Activated CD4-positive, alpha-beta T cell treated with anti-CD3 and anti-CD28 coated beads, Interleukin-2, amount 50 U/mL, for 48 hours (primary cell): ENCODE measurements at regions not wholly inside any gene's neighbourhood (a gene's known extent, or its start where the extent isn't known, plus 50 kb on each side); places are given as distances from the start of the nearest gene placed in this dataset.
"Not testable (repeated sequence)": the region's sequence is repeated elsewhere in the genome, so short reads cannot be mapped to it uniquely, and the experiment has no call there.

Experiments used
- DNase-seq, 2 experiments: peaks; one replicate each; pipeline ENCODE4 v3.0.0-alpha.2; 2020

- DNase-seq, result not testable (repeated sequence)
These were observed 1199.4 kb downstream of the EPHA7 start for GRCh38 chr6:92219987-92220386.

- no peak for DNase-seq
These were observed 1202.6 kb downstream of the EPHA7 start for GRCh38 chr6:92216717-92217116.

- DNase-seq, result no peak
These were observed 1217.7 kb downstream of the EPHA7 start for GRCh38 chr6:92201618-92202017.

GRCh38 chr6:92196325-92196724, 1223.0 kb downstream of the EPHA7 start:
- no peak for DNase-seq

GRCh38 chr6:92195796-92196195, 1223.6 kb downstream of the EPHA7 start:
- DNase-seq, result no peak

DNA sequence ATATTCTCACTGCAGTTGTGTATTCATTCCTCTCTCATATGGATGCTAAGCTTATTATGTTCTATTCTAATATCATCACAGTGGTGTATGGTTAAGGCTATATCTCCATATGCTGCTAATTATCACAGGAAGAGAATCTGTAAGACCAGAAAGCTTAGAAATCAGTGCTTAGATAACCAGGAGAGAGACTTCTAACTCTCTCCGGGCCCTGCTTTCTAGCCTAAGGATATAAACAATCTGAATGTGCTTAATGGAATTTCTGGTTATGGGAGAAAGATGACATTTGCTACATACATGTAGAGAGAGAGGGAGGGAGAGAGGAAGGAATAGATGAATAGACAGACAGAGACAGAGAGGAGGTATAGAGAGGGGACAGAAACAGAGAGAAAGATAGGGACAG, 1231.3 kb downstream of the EPHA7 start:
- no peak for DNase-seq

DNA sequence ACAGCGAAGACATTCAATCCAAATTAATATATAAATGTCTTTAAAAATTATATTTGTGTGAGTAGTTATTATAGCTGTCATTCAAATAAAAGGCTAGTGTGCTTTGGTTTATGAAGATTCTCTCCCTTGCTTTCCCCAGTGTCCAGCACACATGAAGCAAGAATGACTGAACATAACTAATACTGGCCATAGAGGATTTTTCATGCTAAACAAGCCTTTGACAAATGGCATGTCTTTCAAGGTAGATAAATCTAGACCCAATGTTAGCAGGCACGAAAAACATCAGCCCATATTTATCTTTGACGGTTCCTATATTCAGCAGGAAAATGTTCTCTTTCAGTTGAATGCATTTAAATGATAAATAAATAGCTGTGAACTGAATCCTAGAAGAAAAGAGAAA, 1234.4 kb downstream of the EPHA7 start:
- no peak for DNase-seq

- no peak for DNase-seq
These were observed 1238.0 kb downstream of the EPHA7 start for GRCh38 chr6:92181347-92181746.

DNA sequence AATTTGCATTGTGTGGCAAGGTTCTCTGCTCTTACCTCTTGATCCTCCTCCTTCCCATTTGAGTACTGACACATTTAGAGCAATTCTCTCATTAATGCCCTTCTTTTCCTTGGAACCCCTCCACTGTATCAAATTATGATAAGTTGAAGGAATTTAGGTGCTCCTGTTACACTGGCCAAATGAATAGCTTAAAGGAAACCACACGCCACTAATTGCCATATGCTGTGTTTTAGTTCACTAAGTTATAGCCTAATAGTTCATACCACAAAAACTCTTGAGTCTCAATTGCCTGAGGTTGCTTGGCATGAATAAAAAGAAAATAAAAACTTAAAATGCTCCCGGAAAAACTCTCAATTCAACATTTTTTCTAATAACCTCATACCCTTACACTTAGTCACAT, 1239.3 kb downstream of the EPHA7 start:
- DNase-seq, result no peak

- DNase-seq, result no peak
These were observed 1242.7 kb downstream of the EPHA7 start for GRCh38 chr6:92176666-92177065.

DNA sequence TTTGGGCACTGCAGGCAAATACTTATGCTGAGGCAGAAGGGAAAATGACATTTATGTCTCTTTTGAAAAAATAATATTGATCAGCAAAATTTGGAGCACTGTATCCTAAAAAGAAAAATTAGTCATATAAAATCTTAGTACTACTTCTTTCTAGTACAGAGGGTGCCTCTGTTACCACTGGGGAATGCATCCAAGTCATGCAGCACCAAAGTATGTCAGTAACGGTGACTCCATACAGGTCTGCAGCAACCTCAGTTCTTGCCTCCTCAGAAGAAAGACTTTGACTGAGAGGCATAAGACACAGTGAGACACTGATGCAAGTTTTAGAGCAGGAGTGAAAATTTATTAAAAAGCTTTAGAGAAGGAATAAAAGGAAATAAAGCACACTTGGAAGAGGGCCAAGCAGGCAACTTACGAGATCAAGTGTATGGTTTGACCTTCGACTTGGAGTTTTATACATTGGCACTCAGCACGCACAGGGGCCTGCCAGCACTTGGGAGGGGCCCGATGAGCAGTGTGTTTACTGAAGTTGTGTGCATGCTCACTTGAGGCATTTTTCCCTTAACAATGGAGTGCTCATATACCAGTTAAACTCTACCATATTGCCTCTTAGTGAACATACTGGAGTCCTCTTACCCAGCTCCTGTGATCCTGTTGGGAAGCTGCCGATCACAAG, 1244.8 kb downstream of the EPHA7 start:
- DNase-seq, result no peak

GRCh38 chr6:92169506-92169905, 1249.9 kb downstream of the EPHA7 start:
- no peak for DNase-seq

- no peak for DNase-seq
These were observed 1252.7 kb downstream of the EPHA7 start for GRCh38 chr6:92166666-92167065.

DNA sequence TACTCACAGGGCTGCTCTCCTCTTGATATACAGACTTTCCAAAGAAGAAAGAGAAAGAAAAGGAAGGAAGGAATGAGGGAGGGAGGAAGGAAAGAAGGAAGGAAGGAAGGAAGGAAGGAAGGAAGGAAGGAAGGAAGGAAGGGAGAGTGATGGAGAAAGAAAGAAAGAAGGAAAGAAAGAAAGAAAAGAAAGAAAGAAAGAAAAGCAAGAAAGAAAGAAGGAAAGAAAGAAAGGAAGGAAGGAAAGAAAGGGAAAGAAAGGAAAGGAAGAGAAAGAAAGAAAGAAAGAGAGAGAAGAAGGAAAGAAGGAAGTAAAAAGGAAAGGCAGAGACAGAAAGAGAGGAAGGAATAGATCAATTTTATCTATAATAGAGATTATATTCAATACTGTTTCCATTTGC, 1257.4 kb downstream of the EPHA7 start:
- DNase-seq, result no peak

DNA sequence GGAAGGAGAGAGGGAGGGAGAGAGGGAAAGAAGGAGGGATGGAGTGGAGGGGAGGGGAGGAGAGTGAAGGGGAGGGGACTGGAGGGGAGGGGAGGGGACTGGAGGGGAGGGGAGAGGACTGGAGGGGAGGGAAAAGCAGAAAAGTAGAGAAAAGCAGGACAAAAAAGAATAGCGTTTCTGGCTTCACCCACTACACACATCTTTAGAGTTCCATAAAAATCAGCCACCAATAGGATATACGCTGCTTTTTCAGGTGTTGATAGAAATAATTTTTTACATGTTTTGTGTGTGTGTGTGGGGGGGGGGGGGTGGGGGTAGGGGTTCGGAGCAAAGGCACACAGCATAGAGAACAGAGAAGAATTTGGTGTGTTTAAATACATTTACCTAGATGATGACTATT, 1259.1 kb downstream of the EPHA7 start:
- DNase-seq, result no peak

GRCh38 chr6:92159046-92159445, 1260.3 kb downstream of the EPHA7 start:
- no peak for DNase-seq

DNA sequence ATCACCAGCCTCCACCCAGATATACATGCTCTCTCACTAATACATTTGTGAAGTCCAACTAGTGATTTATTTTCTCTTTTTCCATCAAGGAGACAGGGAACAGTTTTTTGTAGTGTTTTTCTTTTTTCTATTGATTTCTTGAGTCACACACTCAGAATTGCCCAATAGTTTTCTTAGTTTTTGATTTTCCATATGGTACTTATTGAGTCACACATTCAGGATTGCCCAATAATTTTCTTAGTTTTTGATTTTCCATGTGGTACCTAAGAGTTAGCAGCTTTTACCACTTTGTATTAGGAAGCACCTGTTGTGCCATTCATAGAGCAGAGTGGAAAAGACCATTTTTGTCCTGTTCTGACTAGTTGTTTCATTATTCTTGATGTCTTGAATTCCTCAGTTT, 1268.8 kb downstream of the EPHA7 start:
- no peak for DNase-seq

- DNase-seq, result no peak
These were observed 1272.1 kb downstream of the EPHA7 start for GRCh38 chr6:92147246-92147645.

- no peak for DNase-seq
These were observed 1279.8 kb downstream of the EPHA7 start for GRCh38 chr6:92139601-92140000.

DNA sequence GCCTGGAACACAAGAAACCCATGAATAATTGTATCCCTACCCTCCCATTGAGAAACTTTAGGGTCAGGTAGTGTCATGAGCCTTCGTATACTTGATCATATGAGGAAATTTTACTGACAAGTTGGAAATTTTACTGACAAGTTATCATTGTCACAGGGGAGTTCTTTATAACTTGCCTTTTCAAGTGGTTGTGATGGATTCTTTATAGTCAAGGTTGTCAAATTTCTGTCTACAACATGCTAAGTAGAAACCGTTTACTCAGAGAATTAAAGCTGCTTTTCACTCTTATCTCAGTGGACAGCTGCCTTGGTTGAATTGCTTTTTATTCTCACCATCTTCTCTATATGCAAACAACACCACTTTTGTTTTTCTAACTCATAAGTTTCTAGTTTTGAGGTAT, 1286.4 kb downstream of the EPHA7 start:
- no peak for DNase-seq

DNA sequence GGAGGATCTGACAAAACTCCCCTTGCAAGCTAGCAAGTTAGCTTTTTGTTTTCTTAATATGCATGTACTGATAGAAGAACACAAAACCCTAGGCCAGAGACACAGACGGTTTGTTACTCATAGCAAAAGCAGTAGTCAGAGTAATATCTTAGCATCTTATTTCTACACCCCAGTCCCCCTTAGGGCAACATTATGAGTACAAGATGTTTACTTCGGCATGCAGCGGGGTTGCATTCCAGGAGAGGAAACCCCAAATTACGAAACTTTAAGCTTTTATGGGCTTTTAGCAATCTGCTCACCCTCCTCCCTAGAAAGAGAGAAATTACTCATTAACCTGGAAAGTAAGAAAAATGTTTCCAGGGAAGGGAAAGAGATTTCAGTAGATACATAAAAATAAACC, 1286.9 kb downstream of the EPHA7 start:
- no peak for DNase-seq

GRCh38 chr6:92130944-92131343, 1288.4 kb downstream of the EPHA7 start:
- no peak for DNase-seq

DNA sequence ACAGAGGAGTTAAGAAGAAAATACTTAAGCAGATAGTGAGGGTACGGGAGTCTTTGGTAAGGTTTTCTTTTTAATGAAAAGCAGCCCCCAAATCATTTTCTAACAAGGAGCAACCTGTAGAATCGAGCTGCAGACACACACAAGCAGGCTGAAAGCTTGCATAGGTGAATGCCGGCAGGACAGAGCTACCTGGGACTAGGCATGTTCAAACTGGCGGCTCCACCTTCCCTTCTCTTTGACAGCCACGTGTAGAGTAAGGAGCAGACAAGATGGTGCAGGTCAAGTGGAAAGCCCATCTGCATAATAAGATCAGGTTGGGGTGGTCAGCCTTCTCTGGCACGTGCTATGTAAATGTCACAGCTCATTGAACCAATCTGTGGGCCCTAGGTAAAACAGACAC, 1292.4 kb downstream of the EPHA7 start:
- DNase-seq, result no peak

DNA sequence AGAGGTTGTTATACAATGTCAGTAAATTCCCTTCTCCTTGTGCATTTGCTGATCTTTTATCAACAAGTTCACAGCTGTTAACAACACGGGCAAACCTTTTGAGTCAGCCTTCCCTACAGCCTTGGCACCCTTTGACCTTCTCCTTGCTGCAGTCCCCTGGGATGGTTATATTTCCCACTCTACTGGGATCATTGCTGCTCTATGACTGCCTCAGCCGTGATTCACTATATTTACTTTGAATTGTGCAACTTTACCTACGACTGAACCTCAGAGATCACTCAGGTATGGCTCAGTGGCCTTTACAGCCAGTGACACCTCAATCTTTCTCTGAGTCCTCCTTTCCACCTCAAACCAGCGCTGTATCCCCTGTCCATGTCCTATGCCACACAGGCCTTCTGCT, 1293.3 kb downstream of the EPHA7 start:
- no peak for DNase-seq

DNA sequence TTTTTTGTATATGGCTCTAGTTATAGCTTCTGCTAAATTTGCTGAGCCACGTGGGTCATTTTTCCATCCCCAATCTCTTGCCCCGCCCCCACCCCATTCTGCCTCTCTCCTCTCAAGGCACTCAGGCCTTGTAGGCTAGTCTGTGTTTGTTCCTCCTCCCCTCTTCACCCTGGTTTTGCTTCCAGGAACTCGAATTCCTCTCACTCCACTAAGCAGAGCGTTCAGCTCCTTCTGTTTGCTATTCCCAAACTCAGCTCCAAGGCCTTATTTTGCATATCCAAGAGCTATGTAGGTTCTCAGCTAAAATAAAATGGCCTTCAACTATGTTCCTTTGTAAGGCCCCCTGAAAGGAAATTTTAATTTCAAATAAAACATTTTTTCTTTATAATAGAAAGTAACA, 1293.7 kb downstream of the EPHA7 start:
- DNase-seq, result no peak

GRCh38 chr6:92124200-92124651, 1295.1 kb downstream of the EPHA7 start:
- no peak for DNase-seq
